OCI-LY3 (cell line): ENCODE measurements at regions not wholly inside any gene's neighbourhood (a gene's known extent, or its start where the extent isn't known, plus 50 kb on each side); places are given as distances from the start of the nearest gene placed in this dataset.

Experiments used
- H2AFZ ChIP-seq: fragments of 200-600, 300-600 bp; shearing (Covaris generic); 2 replicates; pipeline ENCODE4 v1.6.0; 2014; ENCODE audit warnings: antibody characterized with exemption, low read depth, low read length
- H3K27ac ChIP-seq: fragments of 200-600, 300-600 bp; sonication (generic); 2 replicates; pipeline ENCODE4 v1.5.1; 2014; ENCODE audit warnings: mild to moderate bottlenecking, low read length, moderate library complexity, mixed read lengths
- H3K27me3 ChIP-seq: fragments of 200-600, 300-600 bp; sonication (generic); 2 replicates; pipeline ENCODE4 v1.6.1; 2014; ENCODE audit warnings: low read depth, low read length, mixed read lengths
- H3K36me3 ChIP-seq: fragments of 200-600, 300-600 bp; sonication (generic); replicated peaks from 2 replicates; pipeline ENCODE3; 2014; ENCODE audit warnings: low read depth, low read length, mixed read lengths
- H3K4me1 ChIP-seq: fragments of 300-600, 200-600 bp; sonication (generic); 2 replicates; pipeline ENCODE4 v1.6.1; 2014; ENCODE audit warnings: low read length, mixed read lengths
- H3K4me2 ChIP-seq: fragments of 200-600, 300-600 bp; sonication (generic); 2 replicates; pipeline ENCODE4 v1.6.1; 2014; ENCODE audit warnings: low read length, mixed read lengths
- H3K4me3 ChIP-seq: fragments of 300-600, 200-600 bp; sonication (generic); 2 replicates; pipeline ENCODE4 v1.5.1; 2014; ENCODE audit warnings: antibody characterized with exemption, mild to moderate bottlenecking, low read length, moderate library complexity
- H3K79me2 ChIP-seq: fragments of 300-600, 200-600 bp; shearing (Covaris generic); 2 replicates; pipeline ENCODE4 v1.6.1; 2014; ENCODE audit warnings: mild to moderate bottlenecking, low read length, mixed read lengths
- H3K9ac ChIP-seq: fragments of 300-600, 200-600 bp; shearing (Covaris generic); 2 replicates; pipeline ENCODE4 v1.6.0; 2014; ENCODE audit warnings: mild to moderate bottlenecking, low read length, moderate library complexity
- H3K9me3 ChIP-seq: fragments of 200-600, 300-600 bp; shearing (Covaris generic); 2 replicates; pipeline ENCODE4 v1.6.1; 2014; ENCODE audit warnings: low read length, mixed read lengths; ENCODE audit not compliant: insufficient read depth
- H4K20me1 ChIP-seq: fragments of 200-600, 300-600 bp; sonication (generic); 2 replicates; pipeline ENCODE4 v1.6.1; 2016; ENCODE audit warnings: low read length, mixed read lengths; ENCODE audit not compliant: insufficient read depth
- CTCF ChIP-seq: fragments of 200-600, 300-600 bp; sonication (generic); IDR thresholded peaks from 2 replicates; pipeline ENCODE4 v1.5.1; 2014; ENCODE audit warnings: antibody characterized with exemption, low read length, low read depth
- EZH2phosphoT487 ChIP-seq: fragments of 200-600 bp; shearing (Covaris generic); IDR thresholded peaks from 2 replicates; pipeline ENCODE4 v1.6.1; 2018; ENCODE audit warnings: antibody characterized with exemption, mixed run types, low read depth

GRCh38 chr6:10203651-10204050, 211.2 kb downstream of the TFAP2A start:
- no peak overlapping the region for H3K27ac ChIP-seq
- H3K9me3 ChIP-seq: no peaks in the 10 kb centered on the region
- TF ChIP-seq EZH2phosphoT487: no peak
- TF ChIP-seq CTCF: no peak
- no peaks in the 10 kb centered on the region for H4K20me1 ChIP-seq
- H3K36me3 ChIP-seq: no peaks in the 10 kb centered on the region
- H3K4me1 ChIP-seq: no peaks in the 10 kb centered on the region
- no peak overlapping the region for H3K9ac ChIP-seq
- no peaks in the 10 kb centered on the region for H3K27me3 ChIP-seq
- H2AFZ ChIP-seq: no peak overlapping the region
- no peak overlapping the region for H3K4me2 ChIP-seq
- no peaks in the 10 kb centered on the region for H3K79me2 ChIP-seq
- no peak overlapping the region for H3K4me3 ChIP-seq

- Histone ChIP-seq H3K4me2 (no peak overlapping the region), H3K9me3 (no peaks in the 10 kb centered on the region), H3K4me1 (no peaks in the 10 kb centered on the region), H3K36me3 (no peaks in the 10 kb centered on the region), H3K79me2 (no peaks in the 10 kb centered on the region), H4K20me1 (no peaks in the 10 kb centered on the region), H3K27ac (no peak overlapping the region), H3K27me3 (no peaks in the 10 kb centered on the region), H3K9ac (no peak overlapping the region), H2AFZ (no peak overlapping the region), H3K4me3 (no peak overlapping the region)
- TF ChIP-seq EZH2phosphoT487 (no peak), CTCF (no peak)
Measured at GRCh38 chr6:10202581-10202980, 212.3 kb downstream of the TFAP2A start.

GRCh38 chr6:10201606-10202510, 213.0 kb downstream of the TFAP2A start:
- no peaks in the 10 kb centered on the region for H3K36me3 ChIP-seq
- H3K9me3 ChIP-seq: no peaks in the 10 kb centered on the region
- H3K79me2 ChIP-seq: no peaks in the 10 kb centered on the region
- no peak overlapping the region for H3K4me3 ChIP-seq
- TF ChIP-seq EZH2phosphoT487: no peak
- H3K9ac ChIP-seq: no peak overlapping the region
- H3K4me1 ChIP-seq: no peaks in the 10 kb centered on the region
- no peaks in the 10 kb centered on the region for H4K20me1 ChIP-seq
- no peaks in the 10 kb centered on the region for H3K27me3 ChIP-seq
- H3K4me2 ChIP-seq: no peak overlapping the region
- no peak overlapping the region for H2AFZ ChIP-seq
- H3K27ac ChIP-seq: no peak overlapping the region

GRCh38 chr6:10196090-10196489, 218.8 kb downstream of the TFAP2A start:
- no peak for TF ChIP-seq EZH2phosphoT487
- no peak for TF ChIP-seq CTCF

More at GRCh38 chr6:10196090-10196489, 218.8 kb downstream of the TFAP2A start:
- Histone ChIP-seq H3K9ac (no peak overlapping the region), H3K27ac (no peak overlapping the region), H3K4me1 (no peaks in the 10 kb centered on the region), H3K4me3 (no peak overlapping the region), H3K4me2 (no peak overlapping the region), H3K9me3 (no peaks in the 10 kb centered on the region), H3K36me3 (no peaks in the 10 kb centered on the region), H2AFZ (no peak overlapping the region), H4K20me1 (no peaks in the 10 kb centered on the region), H3K79me2 (no peaks in the 10 kb centered on the region), H3K27me3 (no peaks in the 10 kb centered on the region)
